ENCODE measurements at regions not wholly inside any gene's neighbourhood (a gene's known extent, or its start where the extent isn't known, plus 50 kb on each side); places are given as distances from the start of the nearest gene placed in this dataset.

- Histone ChIP-seq H3K9ac (ENCODE audit: insufficient read depth in 1 of 2, low read depth in 2 of 2, low read length in 2 of 2) (no peak overlapping the region), H3K36me3 (ENCODE audit: control insufficient read depth, insufficient read depth, low read length) (no peaks in the 10 kb centered on the region), H3K79me2 (ENCODE audit: control insufficient read depth, insufficient read depth, low read length) (no peaks in the 10 kb centered on the region), H2AFZ (ENCODE audit: low read depth, low read length) (no peak overlapping the region), H3K27me3 (ENCODE audit: control insufficient read depth in 2 of 2, insufficient read depth in 2 of 2, low read length in 2 of 2) (peaks cover 8 to 11% of the 10 kb centered on the region in 2 experiments; a peak in 1 of 5 replicates), H3K4me1 (replicated peaks in 1 of 2; ENCODE audit: control insufficient read depth in 2 of 2, insufficient read depth in 2 of 2, low read length in 2 of 2) (peaks cover 0 to 6% of the 10 kb centered on the region in 2 experiments; a peak in 2 of 5 replicates), H3K9me3 (replicated peaks; ENCODE audit: control insufficient read depth, insufficient read depth, low read depth, low read length) (no peaks in the 10 kb centered on the region), H4K20me1 (replicated peaks; ENCODE audit: control insufficient read depth, insufficient read depth, low read length) (no peaks in the 10 kb centered on the region), H3K27ac (ENCODE audit: extremely low read depth, low read depth, low read length) (no peak overlapping the region), H3K9me1 (ENCODE audit: control insufficient read depth, insufficient read depth, low read length) (no peaks in the 10 kb centered on the region), H3K4me2 (ENCODE audit: insufficient read depth, low read length) (no peak overlapping the region), H3K4me3 (no peak overlapping the region)
- ChIA-PET CTCF (ENCODE audit: low intra/inter-chr PET ratio) (no interaction called here), POLR2A (no interaction called here)
- no peak for ATAC-seq
- 0% methylated on average over 1 of the region's 1 CpG for WGBS (ENCODE audit: insufficient coverage, low coverage, missing lambda C conversion rate)
- no peak for FAIRE-seq
- TF ChIP-seq, protein P1, sequence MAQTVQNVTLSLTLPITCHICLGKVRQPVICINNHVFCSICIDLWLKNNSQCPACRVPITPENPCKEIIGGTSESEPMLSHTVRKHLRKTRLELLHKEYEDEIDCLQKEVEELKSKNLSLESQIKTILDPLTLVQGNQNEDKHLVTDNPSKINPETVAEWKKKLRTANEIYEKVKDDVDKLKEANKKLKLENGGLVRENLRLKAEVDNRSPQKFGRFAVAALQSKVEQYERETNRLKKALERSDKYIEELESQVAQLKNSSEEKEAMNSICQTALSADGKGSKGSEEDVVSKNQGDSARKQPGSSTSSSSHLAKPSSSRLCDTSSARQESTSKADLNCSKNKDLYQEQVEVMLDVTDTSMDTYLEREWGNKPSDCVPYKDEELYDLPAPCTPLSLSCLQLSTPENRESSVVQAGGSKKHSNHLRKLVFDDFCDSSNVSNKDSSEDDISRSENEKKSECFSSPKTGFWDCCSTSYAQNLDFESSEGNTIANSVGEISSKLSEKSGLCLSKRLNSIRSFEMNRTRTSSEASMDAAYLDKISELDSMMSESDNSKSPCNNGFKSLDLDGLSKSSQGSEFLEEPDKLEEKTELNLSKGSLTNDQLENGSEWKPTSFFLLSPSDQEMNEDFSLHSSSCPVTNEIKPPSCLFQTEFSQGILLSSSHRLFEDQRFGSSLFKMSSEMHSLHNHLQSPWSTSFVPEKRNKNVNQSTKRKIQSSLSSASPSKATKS (CRISPR knock-in tag; IDR thresholded peaks at IDR 0.05) = no peak
- TF ChIP-seq MCM3 (IDR thresholded peaks at IDR 0.05) (no peak), ZNF766 (CRISPR knock-in tag; conservative IDR thresholded peaks at IDR 0.05) (no peak), HMG20B (CRISPR knock-in tag; IDR thresholded peaks at IDR 0.05) (no peak), CBX5 (IDR thresholded peaks at IDR 0.05; ENCODE audit: borderline replicate concordance, low read depth) (no peak), FOXA1 (IDR thresholded peaks at IDR 0.05; ENCODE audit: borderline replicate concordance) (no peak)
- TF ChIP-seq, protein P2, sequence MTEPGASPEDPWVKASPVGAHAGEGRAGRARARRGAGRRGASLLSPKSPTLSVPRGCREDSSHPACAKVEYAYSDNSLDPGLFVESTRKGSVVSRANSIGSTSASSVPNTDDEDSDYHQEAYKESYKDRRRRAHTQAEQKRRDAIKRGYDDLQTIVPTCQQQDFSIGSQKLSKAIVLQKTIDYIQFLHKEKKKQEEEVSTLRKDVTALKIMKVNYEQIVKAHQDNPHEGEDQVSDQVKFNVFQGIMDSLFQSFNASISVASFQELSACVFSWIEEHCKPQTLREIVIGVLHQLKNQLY (CRISPR knock-in tag; conservative IDR thresholded peaks at IDR 0.05) = no peak
- no TSS peak for BruUV-seq (replicated peaks)
- intact Hi-C loops (cut with micrococcal nuclease) (loop anchor here (1.0 to 10.0 kb wide), 2 partner anchors 41 to 83 kb away; no protein-coding TSS in a partner anchor), in situ Hi-C loops (cut with MboI) (no loop called here)
- no peak for DNase-seq (ENCODE audit: extremely low read depth in 1 of 4, low spot score in 3 of 4)
Measured at GRCh38 chr5:148912146-148912545, 85.7 kb downstream of the ADRB2 start.
